ENCODE measurements at regions not wholly inside any gene's neighbourhood (a gene's known extent, or its start where the extent isn't known, plus 50 kb on each side); places are given as distances from the start of the nearest gene placed in this dataset.
A peak's percentile ranks its signal among the peaks of the same experiment; 100 is the strongest.
"Not testable (repeated sequence)": the region's sequence is repeated elsewhere in the genome, so short reads cannot be mapped to it uniquely, and the experiment has no call there.

GRCh38 chr3:89948008-89948407 lies 840.6 kb downstream of the EPHA3 start:
- peaks cover 0 to 3% (median 0%) of the 10 kb centered on the region in 3 donors for H3K4me1 ChIP-seq
- H3K36me3 ChIP-seq = no peaks in the 10 kb centered on the region
- TF ChIP-seq EP300 (IDR thresholded peaks at IDR 0.05) (no peak), CTCF (IDR thresholded peaks at IDR 0.05) (no peak)
- no peak for ATAC-seq
- no peak overlapping the region for H3K27ac ChIP-seq
- no peaks in the 10 kb centered on the region for H3K9me3 ChIP-seq
- H3K4me3 ChIP-seq = no peak overlapping the region
- H3K27me3 ChIP-seq = no peaks in the 10 kb centered on the region

- TF ChIP-seq EP300 (IDR thresholded peaks at IDR 0.05) = no peak
- TF ChIP-seq CTCF (IDR thresholded peaks at IDR 0.05) = no peak
- TF ChIP-seq POLR2AphosphoS5 (IDR thresholded peaks at IDR 0.05) = no peak
- no peak for TF ChIP-seq POLR2A (IDR thresholded peaks at IDR 0.05)
- no peak overlapping the region for H3K27ac ChIP-seq
- H3K4me3 ChIP-seq = no peak overlapping the region
- 26 to 47% methylated on average over 1 of the region's 1 CpG for WGBS, 2 donors (ENCODE audit: low coverage in 1 of 2)
- H3K4me1 ChIP-seq = peaks cover 0 to 11% (median 0%) of the 10 kb centered on the region in 3 donors
- no peaks in the 10 kb centered on the region for H3K9me3 ChIP-seq
- H3K27me3 ChIP-seq = no peaks in the 10 kb centered on the region
- H3K36me3 ChIP-seq = no peaks in the 10 kb centered on the region
- no peak for ATAC-seq
These were observed 843.4 kb downstream of the EPHA3 start for GRCh38 chr3:89950772-89951171.

- H3K4me3 ChIP-seq = no peak overlapping the region
- no peaks in the 10 kb centered on the region for H3K9me3 ChIP-seq
- WGBS, 2 donors (ENCODE audit: low coverage in 1 of 2) = 85 to 88% methylated on average over 2 of the region's 3 CpGs
- no peak for ATAC-seq
- H3K36me3 ChIP-seq = no peaks in the 10 kb centered on the region
- H3K27me3 ChIP-seq = no peaks in the 10 kb centered on the region
- H3K4me1 ChIP-seq = peaks cover 0 to 11% (median 0%) of the 10 kb centered on the region in 3 donors
- TF ChIP-seq CTCF (IDR thresholded peaks at IDR 0.05) = no peak
- no peak for TF ChIP-seq POLR2AphosphoS5 (IDR thresholded peaks at IDR 0.05)
- no peak for TF ChIP-seq EP300 (IDR thresholded peaks at IDR 0.05)
- no peak for TF ChIP-seq POLR2A (IDR thresholded peaks at IDR 0.05)
- H3K27ac ChIP-seq = no peak overlapping the region
These were observed 846.7 kb downstream of the EPHA3 start for GRCh38 chr3:89954137-89954536.

GRCh38 chr3:89955156-89955555 lies 847.7 kb downstream of the EPHA3 start:
- H3K4me3 ChIP-seq = no peak overlapping the region
- H3K27me3 ChIP-seq = no peaks in the 10 kb centered on the region
- peak overlapping the region in 1 of 4 donors; percentile 51 for H3K27ac ChIP-seq
- no peaks in the 10 kb centered on the region for H3K36me3 ChIP-seq
- no peak for TF ChIP-seq POLR2A (IDR thresholded peaks at IDR 0.05)
- peak in 1 of 4 experiments; percentile 7 for TF ChIP-seq CTCF (IDR thresholded peaks at IDR 0.05)
- TF ChIP-seq EP300 (IDR thresholded peaks at IDR 0.05) = no peak
- H3K9me3 ChIP-seq = no peaks in the 10 kb centered on the region
- H3K4me1 ChIP-seq = peaks cover 0 to 11% (median 0%) of the 10 kb centered on the region in 3 donors
- no peak for ATAC-seq

- no peak overlapping the region for H3K27ac ChIP-seq
- TF ChIP-seq EP300 (IDR thresholded peaks at IDR 0.05) (no peak), POLR2A (IDR thresholded peaks at IDR 0.05) (no peak), POLR2AphosphoS5 (IDR thresholded peaks at IDR 0.05) (no peak), CTCF (IDR thresholded peaks at IDR 0.05) (no peak)
- WGBS, 2 donors (ENCODE audit: low coverage in 1 of 2) = 15 to 22% methylated on average over 2 of the region's 2 CpGs
- no peak for ATAC-seq
- no peaks in the 10 kb centered on the region for H3K9me3 ChIP-seq
- no peak overlapping the region for H3K4me3 ChIP-seq
- H3K4me1 ChIP-seq = peaks cover 0 to 9% (median 0%) of the 10 kb centered on the region in 3 donors
- H3K27me3 ChIP-seq = no peaks in the 10 kb centered on the region
- no peaks in the 10 kb centered on the region for H3K36me3 ChIP-seq
These were observed 850.0 kb downstream of the EPHA3 start for GRCh38 chr3:89957451-89957850.

- H3K27me3 ChIP-seq, ATAC-seq, H3K4me3 ChIP-seq, H3K4me1 ChIP-seq, H3K9me3 ChIP-seq, H3K36me3 ChIP-seq, H3K27ac ChIP-seq: not testable (repeated sequence)
- WGBS, 2 donors (ENCODE audit: low coverage in 1 of 2) = no CpG with 5 or more reads among the region's 9 CpGs
These were observed 850.7 kb downstream of the EPHA3 start for GRCh38 chr3:89958163-89958562.

All from gastroesophageal sphincter (tissue), 4 donors.